T follicular helper cell (primary cell): ENCODE measurements at regions not wholly inside any gene's neighbourhood (a gene's known extent, or its start where the extent isn't known, plus 50 kb on each side); places are given as distances from the start of the nearest gene placed in this dataset.
A peak's percentile ranks its signal among the peaks of the same experiment; 100 is the strongest.

ENCODE experiments used
- DNase-seq: peaks from one replicate; pipeline ENCODE4 v3.0.0-alpha.2; 2020; ENCODE audit warnings: low read depth

DNA sequence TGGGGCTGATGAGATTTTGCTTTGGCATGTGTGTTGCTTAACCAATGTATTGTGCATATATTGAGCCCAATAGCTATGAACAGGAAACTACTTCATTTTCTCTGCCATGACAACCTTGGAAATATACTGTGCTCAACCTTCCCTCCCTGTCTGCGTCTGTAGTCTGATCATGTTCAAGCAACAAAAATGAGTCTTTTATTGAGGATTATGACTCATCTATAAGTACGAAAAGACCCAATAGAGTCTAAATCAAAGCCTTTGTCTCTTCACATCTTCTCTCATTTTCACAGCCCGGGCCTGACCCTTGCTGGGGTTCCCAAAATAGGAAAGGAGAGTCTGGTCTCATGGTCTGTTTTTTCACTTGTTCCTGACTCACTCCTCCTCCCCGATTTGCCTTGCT lies 158.2 kb downstream of the CAND1 start:
- DNase-seq: no peak

DNA sequence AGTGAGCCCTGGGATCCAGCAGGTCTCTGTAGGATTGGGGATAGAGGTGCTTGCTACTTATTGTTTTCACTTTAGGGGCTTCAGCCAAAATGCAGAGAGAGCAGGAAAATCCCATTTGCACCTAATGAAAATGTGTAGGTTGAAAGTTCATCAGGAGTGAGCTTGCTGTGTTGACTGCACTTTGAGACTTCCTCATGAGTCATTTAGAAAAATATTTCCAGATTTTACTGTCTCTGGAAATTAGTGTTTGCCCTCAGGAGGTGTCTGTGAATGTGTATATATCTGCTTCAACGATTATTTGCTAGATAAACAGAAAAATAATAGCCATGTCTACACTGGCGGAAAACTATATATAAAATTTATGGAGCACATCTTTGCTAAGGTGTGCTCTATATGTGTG lies 159.3 kb downstream of the CAND1 start:
- DNase-seq: no peak

DNA sequence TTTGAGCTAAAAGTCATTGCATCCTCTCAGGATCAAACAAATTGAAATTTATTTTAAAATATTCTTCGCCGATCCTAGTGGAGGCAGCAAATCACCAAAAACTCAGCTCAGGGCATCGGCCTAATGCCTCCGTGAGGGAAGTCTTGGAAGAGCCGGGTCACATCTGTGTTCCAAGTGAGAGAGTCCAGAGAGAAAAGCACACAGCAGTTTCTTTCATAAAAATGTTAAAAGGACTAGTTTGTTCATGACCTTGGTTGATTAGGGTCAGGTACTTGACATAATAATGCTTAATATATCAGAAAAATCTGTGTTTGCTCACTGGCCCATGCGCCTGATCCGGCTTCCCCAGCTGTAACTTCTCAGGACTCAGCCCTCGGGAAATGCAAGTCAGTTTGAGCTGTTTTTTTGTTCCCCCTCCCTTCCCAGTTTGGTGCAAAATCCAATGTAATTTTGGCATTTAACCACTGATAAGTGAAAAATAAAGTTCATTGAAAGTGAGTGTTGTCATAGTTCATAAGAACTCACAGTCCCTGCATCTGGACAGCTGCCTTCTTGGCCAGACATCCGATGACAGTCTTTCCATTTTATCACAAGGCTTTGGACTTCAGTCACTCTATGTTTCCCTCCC lies 161.7 kb downstream of the CAND1 start:
- no peak for DNase-seq

DNA sequence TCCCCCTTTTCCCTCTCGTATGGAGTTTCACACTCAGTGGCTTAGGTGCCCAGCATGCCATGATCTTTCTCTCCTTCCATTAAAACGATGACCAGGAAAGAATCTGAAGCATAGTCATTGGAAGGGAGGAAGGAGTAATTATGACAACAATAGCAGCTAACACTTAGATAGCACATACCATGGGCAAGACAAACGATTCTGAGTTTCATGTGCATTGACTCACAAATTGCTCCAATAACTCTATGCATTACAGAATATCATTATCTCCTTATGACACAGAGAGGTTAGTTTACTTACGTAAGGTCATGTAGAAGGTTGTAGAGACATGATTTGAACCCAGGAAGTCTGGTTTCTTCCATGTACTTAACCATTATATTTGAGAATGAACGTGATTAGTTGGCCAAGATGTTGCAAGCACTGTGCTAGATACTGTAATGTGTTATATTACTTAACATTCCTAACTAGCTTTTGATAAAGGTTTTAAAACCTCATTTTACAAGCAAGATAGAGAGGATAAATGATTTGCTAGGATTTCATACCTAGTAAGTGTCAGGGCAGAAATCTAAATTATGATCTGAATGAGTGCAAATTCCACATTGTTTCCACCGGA lies 162.4 kb downstream of the CAND1 start:
- no peak for DNase-seq

DNA sequence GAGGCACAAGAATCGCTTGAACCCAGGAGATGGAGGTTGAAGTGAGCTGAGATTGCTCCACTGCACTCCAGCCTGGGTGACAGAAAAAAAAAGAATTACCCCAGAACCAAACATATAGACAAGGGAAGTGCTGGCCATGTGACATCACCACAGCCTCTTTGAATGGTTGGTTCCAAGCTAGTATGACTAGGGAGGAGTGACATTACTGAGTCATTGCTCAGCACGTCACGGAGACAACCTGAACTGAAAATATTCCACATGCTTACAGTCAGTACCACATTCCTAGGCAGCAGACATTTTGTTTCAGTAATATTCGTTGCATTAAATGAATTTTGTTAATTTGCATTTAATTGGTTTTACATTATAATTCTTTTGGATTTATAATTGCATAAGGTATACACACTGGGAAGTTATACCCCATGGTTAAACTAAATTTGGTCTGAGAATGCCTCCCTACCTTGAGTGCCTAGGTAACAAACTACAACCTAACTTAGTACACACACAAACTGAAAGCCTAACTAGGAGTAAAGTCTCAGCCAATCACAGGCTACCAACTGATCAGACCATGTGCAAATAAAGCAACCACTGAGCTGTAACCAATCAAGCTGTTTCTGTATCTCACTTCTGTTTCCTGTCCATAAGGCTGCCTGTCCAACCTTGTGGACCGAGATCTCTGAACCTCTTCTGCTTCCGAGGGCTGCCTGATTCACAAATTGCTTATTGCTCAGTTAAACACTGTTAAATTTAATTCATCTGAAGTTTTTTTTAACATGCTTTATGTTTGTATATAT lies 164.4 kb downstream of the CAND1 start:
- DNase-seq: no peak

DNA sequence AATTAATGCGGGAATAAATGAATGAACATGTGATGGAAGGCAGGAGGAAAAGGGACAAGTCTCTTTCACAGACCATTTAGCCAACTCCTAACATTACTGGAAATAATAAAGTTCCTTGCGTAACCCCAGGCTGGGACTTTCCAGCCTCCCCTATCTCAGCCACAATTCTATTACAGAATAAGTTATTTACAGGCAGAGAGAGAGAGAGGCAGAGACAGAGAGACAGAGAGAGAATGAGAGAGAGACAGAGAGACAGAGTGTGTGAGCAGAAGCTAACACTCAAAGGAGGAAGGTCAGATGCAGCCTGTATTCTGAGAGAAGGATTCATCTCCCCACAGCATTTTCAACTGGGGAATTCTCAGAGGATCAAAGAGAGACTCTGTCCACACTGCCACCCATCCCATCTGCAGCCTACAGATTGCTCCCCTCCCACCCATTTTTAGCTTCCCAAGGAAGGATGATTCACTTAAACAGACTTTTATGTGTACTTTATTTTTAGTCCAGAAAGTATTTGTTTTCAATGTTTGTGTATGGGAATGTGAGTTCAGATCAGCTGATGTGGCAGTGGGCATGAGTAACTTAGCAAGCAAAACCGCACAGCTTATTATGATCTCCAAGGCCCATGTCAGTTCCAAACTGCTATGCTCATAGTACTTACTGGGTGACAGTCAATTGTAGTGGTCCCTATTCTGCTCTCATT lies 165.7 kb downstream of the CAND1 start:
- DNase-seq: no peak

DNA sequence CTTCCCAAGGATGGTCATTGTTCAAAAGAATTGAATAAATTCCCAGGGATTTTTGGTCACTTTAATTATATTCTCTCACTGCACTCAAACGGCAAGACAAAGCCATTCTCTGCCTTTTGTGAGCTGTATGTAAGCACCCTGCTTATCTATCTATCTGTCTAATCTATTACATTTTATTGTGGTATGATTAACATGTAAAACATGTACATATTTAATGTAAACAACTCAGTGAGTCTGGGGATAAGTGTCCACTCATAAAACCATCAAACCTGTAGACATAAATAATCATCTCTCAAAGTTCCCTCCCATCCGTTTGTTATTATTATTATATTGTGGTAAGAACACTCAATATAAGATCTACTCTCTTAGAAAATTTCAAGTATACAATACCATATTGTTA lies 167.1 kb downstream of the CAND1 start:
- DNase-seq: no peak

DNA sequence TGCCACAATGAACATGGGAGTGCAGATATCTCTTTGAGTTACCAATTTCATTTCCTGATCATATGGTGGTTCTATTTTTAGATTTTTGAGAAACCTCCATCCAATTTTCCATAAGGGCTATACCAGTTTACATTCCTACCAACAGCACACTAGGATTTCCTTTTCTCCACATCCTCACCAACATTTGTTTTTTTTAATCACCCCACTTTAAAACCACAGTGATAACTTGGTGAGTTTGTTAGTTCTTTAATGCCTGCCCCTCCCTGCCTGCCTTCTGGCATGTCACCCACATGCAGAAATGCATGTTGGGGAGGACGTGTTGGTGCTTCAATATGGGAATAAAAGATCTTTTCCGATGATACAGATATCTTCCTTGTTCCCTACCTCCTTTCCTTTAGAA lies 167.9 kb downstream of the CAND1 start:
- DNase-seq: no peak

DNA sequence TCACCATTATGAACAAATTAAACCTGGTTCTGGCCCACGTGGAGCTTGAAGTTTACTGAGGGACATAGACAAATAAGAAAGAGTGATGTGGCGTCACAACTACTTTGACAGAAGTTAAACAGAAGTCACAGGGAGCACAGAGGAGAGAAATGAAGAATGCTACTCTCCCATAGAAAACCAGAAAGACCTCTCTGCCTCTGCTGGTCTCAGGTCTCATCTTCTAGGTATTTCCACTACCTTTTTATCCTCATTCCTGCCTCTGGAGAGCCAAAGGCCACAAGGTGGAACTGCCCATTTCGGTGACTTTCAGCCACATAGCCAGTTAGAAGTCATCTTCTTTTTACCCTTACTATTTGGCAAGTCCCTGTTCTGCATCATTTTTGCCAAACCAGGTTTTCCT lies 170.5 kb downstream of the CAND1 start:
- DNase-seq: no peak

DNA sequence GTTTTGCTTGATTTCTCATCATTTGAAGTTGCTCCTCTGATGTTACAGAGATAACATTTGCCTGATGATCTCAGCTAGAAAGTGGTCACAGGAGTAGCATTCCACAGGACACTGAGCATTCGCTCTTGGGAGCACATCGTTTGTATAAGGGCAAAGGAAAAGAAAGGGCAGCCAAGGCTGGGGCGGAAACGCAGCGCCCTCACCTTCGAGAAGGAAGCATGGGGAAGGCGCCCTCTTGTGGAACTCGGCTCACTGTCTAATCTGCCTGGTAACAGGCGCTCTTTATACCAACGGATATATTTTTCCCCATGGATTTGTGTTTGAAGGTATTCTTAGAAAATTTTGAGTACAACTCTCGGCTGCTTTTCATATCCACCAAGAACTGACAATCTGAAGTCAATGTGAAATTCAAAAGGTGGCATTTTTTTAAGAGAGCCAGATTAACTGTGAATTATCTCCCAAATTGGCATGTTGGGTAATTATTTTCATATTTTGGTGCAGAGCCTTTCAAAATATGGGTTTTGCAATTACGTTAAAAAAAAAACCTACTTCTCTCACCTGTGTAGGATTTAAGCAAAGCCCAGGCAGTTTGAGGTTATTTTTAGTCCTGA lies 172.7 kb downstream of the CAND1 start:
- peak; percentile 66 for DNase-seq

DNA sequence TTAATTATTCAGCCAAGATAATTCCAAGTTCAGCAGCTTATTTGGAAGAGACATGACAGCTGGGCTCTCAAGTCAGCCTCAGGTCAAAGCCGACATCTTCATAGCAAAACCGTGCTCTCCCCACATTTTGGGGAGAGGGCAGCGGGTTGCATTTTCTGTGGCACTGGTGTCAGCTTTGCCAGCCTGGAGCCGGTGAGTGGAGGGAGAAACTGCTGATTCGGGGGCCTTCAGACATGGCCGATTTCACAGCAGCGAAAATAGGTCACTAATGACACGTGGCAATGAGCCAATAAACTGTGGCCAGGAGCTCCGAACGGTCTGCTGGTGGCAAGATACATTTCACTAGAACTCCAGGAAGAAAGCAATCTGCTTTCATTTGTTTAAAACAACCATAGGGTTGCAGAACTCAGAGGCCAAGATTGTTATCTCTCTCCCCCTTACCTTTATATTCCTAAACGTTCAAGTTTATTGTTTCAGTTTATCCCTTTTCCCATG lies 173.2 kb downstream of the CAND1 start:
- DNase-seq: no peak

DNA sequence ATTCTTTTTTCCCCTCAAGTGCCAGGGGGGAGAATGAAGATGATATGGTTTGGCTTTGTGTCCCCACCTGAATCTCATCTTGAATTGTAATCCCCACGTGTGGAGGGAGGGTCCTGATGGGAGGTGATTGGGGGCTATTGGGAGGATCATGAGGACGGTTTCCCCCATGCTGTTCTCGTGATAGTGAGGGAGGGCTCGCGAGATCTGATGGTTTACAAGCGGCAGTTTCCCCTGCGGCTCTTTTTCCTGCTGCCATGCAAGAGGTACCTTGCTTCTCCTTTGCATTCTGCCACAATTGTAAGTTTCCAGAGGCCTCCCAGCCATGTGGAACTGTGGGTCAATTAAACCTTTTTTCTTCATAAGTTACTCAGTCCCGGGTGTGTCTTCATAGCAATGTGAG lies 173.7 kb downstream of the CAND1 start:
- DNase-seq: no peak

DNA sequence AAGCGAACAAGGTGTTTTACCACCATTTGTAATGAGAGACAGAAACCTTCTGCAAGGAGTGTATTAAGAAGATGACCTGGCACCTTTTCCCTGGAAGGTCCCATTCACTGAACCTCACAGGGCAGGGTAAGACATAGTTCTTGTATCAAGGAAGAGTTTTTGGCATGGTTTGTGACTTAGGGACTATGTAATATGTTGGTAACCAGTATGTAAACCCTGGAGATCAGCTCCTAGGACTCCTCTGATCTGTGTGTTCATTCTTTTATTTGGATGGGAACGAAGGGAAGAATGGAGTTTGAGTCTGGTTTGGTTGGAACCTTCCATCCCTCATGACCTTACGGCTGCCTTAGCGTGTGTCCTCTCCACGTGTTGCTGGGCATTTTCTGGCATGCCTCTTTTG lies 175.4 kb downstream of the CAND1 start:
- no peak for DNase-seq

DNA sequence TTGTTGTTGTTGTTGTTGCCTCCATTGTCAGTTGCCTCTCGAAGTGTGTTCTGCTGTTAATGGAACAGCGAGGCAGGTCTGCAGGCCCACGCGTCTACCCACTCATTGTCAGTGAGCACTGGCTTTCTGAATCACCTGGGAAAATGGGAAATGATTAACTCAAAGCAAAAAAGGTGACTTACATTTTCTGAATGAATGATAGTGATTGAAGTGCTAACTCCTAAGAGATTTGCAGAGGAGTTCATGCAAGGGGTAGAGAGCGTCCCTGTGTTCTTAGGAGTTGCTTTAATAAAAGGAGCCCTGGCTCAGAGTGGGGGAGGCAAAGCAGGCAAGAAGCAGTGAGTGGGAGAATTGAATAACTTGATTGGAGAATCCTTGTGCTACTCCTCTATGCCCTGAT lies 177.6 kb downstream of the CAND1 start:
- DNase-seq: no peak

DNA sequence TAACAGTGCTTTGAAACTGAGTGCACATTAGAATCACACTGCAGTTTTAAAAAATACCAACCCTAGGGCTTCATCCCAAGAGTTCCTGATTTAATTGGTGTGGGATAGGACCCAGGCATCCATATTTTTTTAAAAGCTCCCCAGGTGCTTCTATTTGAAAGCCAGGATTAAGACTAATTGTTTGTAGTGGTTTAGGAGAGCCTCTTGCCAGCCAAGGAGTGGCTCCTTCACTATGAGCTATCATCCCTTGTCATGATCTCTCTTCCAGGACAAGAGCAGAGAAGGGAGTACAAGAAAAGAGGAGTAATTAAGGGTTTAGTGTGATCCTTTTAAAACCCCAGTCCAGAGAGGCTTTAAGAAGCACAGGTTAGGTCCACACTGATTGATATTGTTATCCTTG lies 178.0 kb downstream of the CAND1 start:
- DNase-seq: no peak

DNA sequence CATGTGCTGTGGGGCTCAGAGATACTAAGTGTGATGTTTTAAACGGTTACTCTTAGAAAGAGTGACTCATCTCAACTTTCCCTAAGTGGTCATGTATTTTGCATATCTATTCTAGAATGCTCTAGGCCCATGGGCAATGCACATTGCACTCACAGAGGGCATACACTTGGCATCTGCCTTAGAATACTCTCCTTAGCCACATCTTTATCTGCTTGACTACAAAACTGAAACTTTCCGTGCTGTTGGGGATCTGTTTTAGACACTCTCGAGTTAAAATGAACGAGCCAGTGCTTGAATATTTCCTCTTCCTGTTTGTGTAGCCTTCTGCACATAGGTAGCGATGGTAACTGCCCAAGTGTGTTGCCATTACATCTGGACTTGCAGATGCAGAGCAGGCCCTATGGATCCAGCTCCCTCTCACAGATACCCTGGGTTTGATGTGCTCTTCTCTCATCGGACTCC lies 180.5 kb downstream of the CAND1 start:
- no peak for DNase-seq

DNA sequence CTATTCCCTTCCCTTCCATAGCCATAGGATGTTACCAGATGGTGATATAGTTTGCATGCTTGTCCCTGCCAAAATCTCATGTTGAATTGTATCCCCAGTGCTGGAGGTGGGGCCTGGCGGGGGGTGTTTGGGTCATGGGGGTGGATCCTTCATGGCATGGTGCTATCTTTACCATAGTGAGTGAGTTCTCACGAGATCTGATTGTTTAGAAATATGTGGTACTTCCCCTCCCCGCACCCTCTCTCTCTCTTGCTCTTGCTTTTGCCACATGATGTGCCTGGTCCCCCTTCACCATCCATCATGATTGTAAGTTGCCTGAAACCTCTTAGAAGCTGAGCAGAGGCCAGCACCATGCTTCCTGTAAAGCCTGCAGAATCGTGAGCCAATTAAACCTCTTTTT lies 181.3 kb downstream of the CAND1 start:
- DNase-seq: no peak

DNA sequence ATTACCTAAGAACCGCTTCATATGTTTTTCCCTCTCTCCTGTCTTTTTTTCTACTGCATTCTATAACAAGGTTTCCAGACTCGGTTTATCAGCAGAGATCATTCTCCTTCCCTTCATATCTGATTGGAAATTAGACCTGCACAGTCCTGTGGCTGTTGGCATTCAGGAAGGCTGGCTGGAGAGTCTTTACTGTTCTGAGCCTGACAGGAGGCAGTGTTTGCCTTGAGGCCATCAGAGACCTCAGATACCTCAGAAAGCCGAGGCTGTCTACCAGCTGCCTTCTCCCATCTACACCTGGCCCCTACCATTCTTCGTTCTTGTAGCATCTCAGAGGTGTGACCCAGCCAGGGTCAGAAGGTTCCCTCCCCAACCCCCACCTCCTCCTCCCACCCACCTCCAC lies 182.0 kb downstream of the CAND1 start:
- no peak for DNase-seq

DNA sequence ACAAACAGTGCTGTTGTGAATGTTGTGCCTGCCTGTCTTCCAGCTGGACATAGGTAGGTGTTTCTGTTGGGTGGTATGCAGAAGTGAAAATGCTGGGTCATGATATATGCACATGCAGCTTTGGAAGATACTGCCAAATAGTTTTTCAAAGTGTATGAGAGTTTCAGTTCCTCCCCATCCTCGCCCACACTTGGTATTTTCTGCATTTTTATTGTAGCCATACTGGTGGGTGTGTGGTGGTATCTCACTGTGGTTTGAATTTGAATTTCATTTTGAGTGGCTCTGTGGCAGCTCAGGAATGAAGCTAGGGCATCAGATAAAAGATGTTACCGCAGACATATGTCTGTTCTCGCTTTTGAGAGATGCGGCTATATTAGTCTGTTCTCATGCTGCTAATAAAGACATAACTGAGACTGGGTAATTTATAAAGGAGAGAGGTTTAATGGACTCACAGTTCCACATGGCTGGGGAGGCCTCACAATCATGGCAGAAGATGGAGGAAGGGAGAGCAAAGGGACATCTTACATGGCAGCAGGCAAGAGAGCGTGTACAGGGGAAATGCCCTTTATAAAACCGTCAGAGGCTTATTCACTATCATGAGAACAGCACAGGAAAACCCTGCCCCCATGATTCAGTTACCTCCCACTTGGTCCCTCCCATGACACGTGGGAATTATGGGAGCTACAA lies 183.1 kb downstream of the CAND1 start:
- DNase-seq: no peak

DNA sequence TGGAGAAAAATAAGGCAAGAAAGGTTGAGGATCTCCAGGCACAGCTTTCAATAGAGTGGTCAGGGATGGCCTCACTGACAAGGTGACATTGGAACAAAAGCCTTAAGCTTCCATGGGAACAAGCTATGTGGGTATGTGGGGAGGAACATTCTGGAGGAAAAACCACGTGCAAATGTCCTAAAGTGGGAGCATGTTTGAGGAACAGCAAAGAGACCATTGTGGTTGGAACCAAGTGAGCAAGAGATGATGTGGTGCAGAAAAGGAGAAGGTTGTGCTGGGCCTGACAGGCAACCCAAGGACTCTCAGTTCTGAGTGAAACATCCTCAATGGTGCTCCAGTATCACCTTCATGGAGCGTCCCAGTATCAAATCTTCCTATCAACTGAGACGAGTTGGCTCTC lies 184.0 kb downstream of the CAND1 start:
- no peak for DNase-seq

DNA sequence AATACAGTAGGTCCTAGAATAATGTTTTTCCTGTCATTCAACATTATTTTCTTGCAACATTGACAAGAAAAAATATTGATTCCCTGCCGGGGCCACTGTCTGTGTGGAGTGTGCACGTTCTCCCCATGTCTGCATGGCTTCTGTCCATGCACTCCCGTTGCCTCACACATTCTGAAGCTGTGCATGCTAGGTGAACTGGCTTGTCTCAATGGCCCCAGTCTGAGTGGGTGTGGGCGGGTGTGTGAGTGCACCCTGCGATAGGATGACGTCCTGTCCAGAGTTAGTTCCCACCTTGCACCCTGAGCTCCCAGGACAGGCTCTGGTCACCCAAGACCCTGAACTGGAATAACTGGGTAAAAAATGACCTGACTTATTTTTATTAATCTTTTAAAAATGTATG lies 186.1 kb downstream of the CAND1 start:
- no peak for DNase-seq
